Retinal pigment epithelial cell (primary cell): ENCODE measurements at regions not wholly inside any gene's neighbourhood (a gene's known extent, or its start where the extent isn't known, plus 50 kb on each side); places are given as distances from the start of the nearest gene placed in this dataset.
A peak's percentile ranks its signal among the peaks of the same experiment; 100 is the strongest.

Experiments
- DNase-seq: peaks from one replicate; pipeline ENCODE4 v3.0.0-alpha.2; 2010; ENCODE audit warnings: low read depth
- H3K4me3 ChIP-seq: 2 replicates; pipeline ENCODE4 v1.5.1; 2011; ENCODE audit warnings: mild to moderate bottlenecking, low read length, control low read depth, moderate library complexity
- CTCF ChIP-seq: conservative IDR thresholded peaks from 2 replicates; pipeline ENCODE4 v1.5.1; 2011; ENCODE audit warnings: low read depth, low read length, control low read depth, inconsistent platforms

GRCh38 chr1:199859491-199859933 is 168.0 kb upstream of the NR5A2 start:
- TF ChIP-seq CTCF = no peak
- DNase-seq = peak; percentile 34
- H3K4me3 ChIP-seq = no peak overlapping the region

- H3K4me3 ChIP-seq = no peak overlapping the region
- no peak for DNase-seq
- no peak for TF ChIP-seq CTCF
Measured at GRCh38 chr1:199861020-199861795, 166.3 kb upstream of the NR5A2 start.

GRCh38 chr1:199862047-199862446 is 165.5 kb upstream of the NR5A2 start:
- H3K4me3 ChIP-seq = no peak overlapping the region
- TF ChIP-seq CTCF = no peak
- DNase-seq = no peak

GRCh38 chr1:199866210-199866617 is 161.3 kb upstream of the NR5A2 start:
- H3K4me3 ChIP-seq = no peak overlapping the region
- TF ChIP-seq CTCF = no peak
- DNase-seq = no peak

DNA sequence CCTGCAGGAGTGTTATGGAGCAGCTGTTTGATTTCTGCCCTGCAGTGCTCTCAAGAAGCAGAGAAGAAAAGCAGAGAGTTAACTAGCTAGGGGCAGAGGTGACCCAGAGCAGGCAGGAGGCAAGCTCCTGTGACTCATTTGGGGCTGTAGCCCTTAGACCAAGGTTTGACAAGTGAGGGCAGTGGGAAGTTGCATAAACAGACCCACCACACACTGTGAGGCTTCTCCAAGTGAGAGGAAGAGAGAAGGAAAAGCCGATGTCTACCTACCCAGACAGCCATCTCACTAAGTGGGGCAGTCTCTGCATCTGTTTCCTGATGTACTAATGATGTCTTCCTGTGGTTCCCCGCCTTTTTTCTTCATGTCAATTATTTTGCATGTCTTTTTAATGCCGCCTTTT is 159.9 kb upstream of the NR5A2 start:
- TF ChIP-seq CTCF = no peak
- H3K4me3 ChIP-seq = no peak overlapping the region
- DNase-seq = no peak

- no peak overlapping the region for H3K4me3 ChIP-seq
- DNase-seq = no peak
- TF ChIP-seq CTCF = no peak
Measured at GRCh38 chr1:199868777-199869176, 158.7 kb upstream of the NR5A2 start.

DNA sequence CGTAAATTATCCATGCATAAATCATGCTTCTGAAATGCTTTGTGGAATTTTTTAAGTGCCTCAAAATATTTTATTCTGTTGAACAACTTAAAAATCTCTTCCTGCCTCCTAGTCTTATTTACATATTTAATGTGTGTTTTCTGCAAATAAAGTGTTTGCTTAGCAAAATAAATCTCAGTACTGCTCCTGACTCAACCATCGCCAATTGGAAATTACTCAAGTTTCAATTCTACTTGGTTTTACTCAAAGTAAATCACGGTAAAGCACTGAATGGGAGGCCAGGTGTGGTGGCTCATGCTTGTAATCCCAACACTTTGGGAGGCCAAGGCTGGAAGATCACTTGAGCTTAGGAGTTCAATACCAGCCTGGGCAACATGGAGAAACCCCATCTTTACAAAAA is 152.2 kb upstream of the NR5A2 start:
- TF ChIP-seq CTCF = no peak
- DNase-seq = no peak

More for the DNA sequence above, 152.2 kb upstream of the NR5A2 start:
- no peak overlapping the region for H3K4me3 ChIP-seq
